ENCODE measurements at regions not wholly inside any gene's neighbourhood (a gene's known extent, or its start where the extent isn't known, plus 50 kb on each side); places are given as distances from the start of the nearest gene placed in this dataset.
A peak's percentile ranks its signal among the peaks of the same experiment; 100 is the strongest.

DNA sequence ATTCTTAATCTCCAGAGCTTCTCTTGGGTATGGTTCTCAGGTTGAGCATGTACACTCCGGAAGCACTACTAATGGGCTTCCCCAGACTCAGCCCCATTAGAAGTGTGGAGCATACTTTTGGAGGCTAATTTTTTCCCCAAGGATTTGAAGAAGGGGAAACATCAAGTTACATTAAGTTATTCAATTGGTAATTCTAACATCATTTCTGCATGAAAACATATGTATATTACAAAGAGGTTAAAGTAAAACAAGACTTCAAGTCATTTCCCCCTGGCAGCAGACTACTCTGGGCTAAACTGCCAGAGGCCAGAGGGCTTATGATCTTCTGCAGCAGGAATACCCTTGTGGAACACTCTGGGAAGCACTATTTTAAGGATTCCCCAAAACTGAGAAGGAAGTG is 227.7 kb upstream of the STK17B start:
- no peak for DNase-seq

GRCh38 chr2:196399722-196400691 is 228.6 kb upstream of the STK17B start:
- DNase-seq = peak; percentile 69

DNA sequence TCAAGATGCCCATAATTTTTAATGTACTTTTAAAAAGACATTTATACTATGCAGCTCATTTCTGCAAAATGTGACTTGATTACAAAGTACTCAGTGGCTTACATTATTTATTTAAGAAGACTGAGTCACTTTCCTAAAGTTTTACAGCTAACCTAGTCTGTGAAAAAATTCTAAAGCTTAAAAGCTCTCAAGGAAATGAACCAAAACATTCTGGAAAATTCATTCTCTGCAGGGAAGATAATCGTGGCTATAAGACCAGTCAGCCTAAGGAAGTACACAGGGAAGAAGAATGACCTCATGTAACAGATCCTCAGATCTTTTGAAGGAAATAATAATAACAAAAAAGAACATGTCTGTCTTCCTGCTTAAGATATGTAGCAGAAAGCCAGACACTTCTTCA is 232.1 kb upstream of the STK17B start:
- DNase-seq = no peak

GRCh38 chr2:196404276-196404675 is 232.9 kb upstream of the STK17B start:
- no peak for DNase-seq

DNA sequence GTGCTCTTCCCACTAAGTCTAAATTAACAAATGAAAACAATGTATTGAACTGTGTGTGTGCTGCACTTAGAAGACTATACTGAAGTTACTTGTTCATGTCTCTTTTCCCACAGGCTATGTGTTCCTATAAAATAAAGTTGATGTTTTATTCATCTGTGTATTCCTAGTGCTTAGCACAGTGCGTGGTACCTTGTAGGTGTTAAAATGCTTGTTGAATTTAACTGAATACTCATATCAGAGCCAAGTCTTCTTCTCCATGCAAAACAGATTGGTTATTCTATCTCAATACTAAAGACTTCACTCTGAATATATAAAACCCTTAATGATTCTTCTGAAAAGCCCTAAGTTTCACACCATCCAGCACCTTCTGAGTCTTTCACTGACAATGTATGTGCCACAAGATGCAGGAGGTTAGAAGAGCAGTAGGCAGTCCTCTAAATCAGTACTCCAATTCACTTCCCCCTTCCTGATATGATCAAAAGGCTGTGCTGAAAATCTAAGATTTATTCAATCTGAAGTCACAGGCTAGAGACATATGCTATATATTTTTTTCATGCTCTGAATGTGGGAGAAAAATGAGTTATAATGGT is 231.7 kb upstream of the CCDC150 start:
- no peak for DNase-seq

GRCh38 chr2:196409376-196409775 is 230.1 kb upstream of the CCDC150 start:
- no peak for DNase-seq

DNA sequence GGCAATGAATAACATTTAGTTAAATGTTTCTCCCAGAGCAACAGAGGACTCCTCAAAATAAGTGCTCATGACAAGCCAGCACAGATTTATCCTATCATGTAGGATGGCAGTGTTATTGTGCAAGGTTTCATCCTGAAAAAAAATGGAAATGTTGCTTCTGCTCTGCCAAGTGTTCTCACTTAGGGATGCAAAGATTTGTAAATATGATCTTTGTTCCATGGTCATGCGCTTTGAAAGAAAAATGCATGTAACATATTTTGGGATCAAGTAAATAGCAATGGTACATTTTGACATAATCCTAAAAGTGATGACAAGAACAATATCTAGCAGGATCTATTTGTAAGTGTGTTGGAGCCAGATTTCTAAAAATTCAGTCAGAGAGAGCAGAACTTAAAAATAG is 229.5 kb upstream of the CCDC150 start:
- DNase-seq = no peak

DNA sequence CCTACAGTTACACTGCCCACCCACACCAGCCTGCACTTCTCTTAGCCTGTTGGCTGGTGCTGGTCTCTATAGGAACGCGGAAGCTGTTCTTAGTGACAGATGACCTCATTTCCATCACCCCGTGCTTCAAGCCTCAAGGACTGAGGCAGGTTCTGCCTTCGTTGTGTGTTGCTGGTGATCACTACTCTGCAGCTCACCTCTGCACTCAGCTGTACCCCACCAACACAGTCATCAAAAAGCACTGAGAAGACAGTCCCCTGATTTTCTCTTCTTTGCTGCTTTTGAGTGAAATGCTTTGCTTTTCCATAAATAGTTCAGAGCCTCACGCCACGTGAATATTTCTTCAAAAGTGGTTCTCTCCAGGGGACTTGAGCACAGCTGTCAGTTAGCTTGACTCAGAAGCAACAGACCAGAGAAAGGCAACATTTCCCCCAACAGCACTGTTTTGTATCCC is 225.7 kb upstream of the CCDC150 start:
- peak; percentile 33 for DNase-seq

- no peak for DNase-seq
Observed at GRCh38 chr2:196415384-196415783, 224.1 kb upstream of the CCDC150 start.

- DNase-seq = no peak
Observed at GRCh38 chr2:196420143-196420542, 219.4 kb upstream of the CCDC150 start.

DNA sequence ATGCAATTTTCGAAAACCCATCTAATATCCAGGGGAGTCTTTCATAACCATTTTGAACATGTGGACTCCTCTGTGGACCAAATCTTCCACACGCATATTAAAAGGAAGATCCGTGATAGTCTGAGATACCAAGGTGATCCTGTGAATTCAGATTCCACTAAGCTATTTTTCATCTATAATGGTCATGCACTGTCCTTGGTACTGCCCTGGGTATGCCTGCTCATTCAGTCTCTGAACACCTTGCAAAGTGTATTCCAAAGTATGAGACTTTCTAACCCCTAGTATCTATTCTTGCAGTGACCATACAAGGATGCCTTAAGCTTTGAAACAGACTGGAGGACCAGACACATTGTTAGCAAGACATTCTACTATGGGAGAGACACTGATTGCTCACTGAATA is 217.6 kb upstream of the CCDC150 start:
- DNase-seq = no peak

DNA sequence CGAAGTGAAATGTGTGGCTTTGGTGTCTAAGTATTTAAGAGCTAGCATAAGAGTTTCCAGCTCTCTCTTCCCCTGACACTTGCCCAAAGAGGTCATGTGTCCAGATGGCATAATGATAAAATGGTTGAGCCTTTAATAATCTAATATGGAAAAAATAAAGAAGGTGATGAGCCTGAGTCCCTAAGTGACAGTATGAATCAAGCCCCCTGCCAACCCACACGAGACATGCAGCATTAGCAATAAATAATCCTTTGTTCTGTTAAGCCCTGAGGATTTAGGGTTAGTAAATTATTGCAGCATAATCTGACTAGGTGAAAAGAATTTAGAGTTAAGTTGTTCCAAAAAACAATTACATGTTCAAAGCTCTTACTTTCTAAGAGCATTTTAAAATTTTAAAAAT is 217.2 kb upstream of the CCDC150 start:
- no peak for DNase-seq

- no peak for DNase-seq
Observed at GRCh38 chr2:196426122-196426521, 213.4 kb upstream of the CCDC150 start.

- DNase-seq = no peak
Observed at GRCh38 chr2:196427986-196428634, 211.4 kb upstream of the CCDC150 start.

DNA sequence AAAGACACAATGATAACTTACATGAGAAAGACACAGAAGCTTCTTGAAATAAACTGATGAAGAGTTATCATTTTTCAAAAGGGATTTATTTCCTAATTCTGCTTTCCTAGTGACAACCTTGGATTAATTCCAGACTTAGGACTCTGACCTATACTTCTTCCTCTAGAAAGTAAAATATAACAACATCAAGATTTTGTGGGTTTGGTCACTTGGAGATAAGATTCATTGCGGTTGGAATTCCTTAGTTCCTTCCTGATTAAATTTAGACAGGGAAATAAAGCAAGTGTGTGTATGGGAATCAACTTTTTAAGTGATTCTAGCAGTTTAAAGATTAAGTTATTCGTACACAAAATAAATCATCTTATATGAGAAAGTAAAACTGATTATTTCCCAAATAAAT is 208.4 kb upstream of the CCDC150 start:
- no peak for DNase-seq

- no peak for DNase-seq
Observed at GRCh38 chr2:196431957-196432356, 207.6 kb upstream of the CCDC150 start.

DNA sequence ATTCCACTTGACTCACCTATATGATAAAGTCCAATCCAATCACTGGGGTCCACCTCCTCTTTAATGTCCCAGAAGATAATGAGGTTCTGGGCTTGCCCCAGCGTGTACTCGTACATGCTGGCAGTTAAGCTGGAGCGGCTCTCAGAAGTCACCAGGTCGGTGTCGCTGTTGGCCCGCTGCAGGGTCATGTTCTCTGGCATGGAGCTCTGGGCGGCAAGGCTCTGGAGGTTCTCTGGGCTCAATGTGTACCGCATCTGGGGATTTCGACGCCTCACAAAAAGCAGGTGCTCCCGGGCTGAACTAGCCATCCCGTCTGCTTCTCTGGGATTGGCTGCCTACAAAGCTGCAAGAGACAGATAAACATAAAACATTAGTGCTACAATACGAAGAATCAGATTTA is 206.4 kb upstream of the CCDC150 start:
- no peak for DNase-seq

- DNase-seq = no peak
Observed at GRCh38 chr2:196434217-196434616, 205.3 kb upstream of the CCDC150 start.

DNA sequence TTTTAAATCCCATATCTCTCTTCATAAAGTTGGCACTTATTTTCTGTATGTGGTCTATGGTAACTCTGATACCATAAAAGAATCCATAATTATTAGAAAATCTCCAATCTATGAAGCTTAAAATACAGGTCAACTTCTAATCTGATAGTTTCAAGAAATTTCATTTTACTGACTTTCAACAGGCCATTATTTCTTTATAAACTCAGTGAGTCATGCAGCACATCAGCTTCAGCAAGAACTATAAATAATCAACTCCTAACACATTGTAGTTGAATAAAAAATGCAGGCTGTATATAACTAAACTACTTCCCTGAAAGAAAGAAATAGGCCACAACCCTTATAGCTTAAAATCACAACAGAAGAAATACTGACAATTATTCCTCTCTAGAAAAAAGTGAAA is 204.3 kb upstream of the CCDC150 start:
- DNase-seq = no peak

GRCh38 chr2:196437626-196438025 is 201.9 kb upstream of the CCDC150 start:
- DNase-seq = no peak

- DNase-seq = no peak
Observed at GRCh38 chr2:196439760-196440159, 199.8 kb upstream of the CCDC150 start.

DNA sequence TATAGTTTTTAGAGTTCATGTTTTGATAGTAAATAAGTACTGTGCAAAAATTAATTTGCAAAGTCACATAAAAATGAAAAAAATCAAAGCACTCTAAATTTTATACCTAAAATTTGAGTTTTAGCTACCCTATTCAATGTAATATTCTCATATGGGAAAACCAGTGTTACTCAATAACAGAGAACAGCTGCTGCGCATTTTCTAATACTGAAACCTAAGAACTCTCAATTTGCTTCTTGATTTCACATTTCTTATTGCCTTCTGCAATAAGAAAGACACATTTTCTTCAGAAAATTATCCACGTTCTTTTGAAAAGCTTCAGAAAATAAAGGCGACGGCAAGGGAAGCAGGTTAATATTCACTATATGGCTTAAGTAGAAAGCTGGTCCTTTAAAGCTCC is 199.1 kb upstream of the CCDC150 start:
- no peak for DNase-seq

- DNase-seq = no peak
Observed at GRCh38 chr2:196441527-196441926, 198.0 kb upstream of the CCDC150 start.

All from muscle of arm (tissue), 1 donor.